ENCODE measurements at regions not wholly inside any gene's neighbourhood (a gene's known extent, or its start where the extent isn't known, plus 50 kb on each side); places are given as distances from the start of the nearest gene placed in this dataset.

GRCh38 chr4:94395562-94395961, 52.9 kb upstream of the HPGDS start:
- TF ChIP-seq EZH2 (IDR thresholded peaks at IDR 0.05; ENCODE audit: insufficient read depth, poor library complexity, severe bottlenecking) (no peak), EZH2phosphoT487 (IDR thresholded peaks at IDR 0.05; ENCODE audit: insufficient read depth, low read depth) (no peak)
- WGBS, 2 experiments (ENCODE audit: low coverage in 1 of 2, low lambda C conversion rate in 2 of 2, missing lambda C conversion rate in 2 of 2), result 22 to 30% methylated on average over 1 of the region's 1 CpG
- H3K9me3 ChIP-seq (ENCODE audit: low read depth), result no peaks in the 10 kb centered on the region
- no peak overlapping the region for H3K4me2 ChIP-seq (ENCODE audit: unreplicated experiment)
- peak; percentile 13 for DNase-seq
- H2AFZ ChIP-seq, result no peak overlapping the region
- 0 out of 2 replicates have a peak, but pooled peaks cover 6% of the 10 kb centered on the region for H3K27me3 ChIP-seq (replicated peaks; ENCODE audit: insufficient read depth)
- no peaks in the 10 kb centered on the region for H3F3A ChIP-seq (ENCODE audit: insufficient read depth)
- H3K9me2 ChIP-seq (ENCODE audit: insufficient read depth), result no peaks in the 10 kb centered on the region
- H3K27ac ChIP-seq, result no peak overlapping the region
- H3K4me1 ChIP-seq (ENCODE audit: insufficient read depth), result no peaks in the 10 kb centered on the region
- no peaks in the 10 kb centered on the region for H3K79me2 ChIP-seq (ENCODE audit: insufficient read depth)
- H3K4me3 ChIP-seq, result no peak overlapping the region
- in situ Hi-C loops (cut with MboI), result loop anchor here (25.0 kb wide), 1 partner anchor 583 kb away; no protein-coding TSS in a partner anchor
- no peak overlapping the region for H3K9ac ChIP-seq
- H4K20me1 ChIP-seq (ENCODE audit: insufficient read depth), result no peaks in the 10 kb centered on the region
- no peaks in the 10 kb centered on the region for H3K36me3 ChIP-seq (ENCODE audit: low read depth)

GRCh38 chr4:94396984-94397383, 54.3 kb upstream of the HPGDS start:
- no peaks in the 10 kb centered on the region for H3K9me2 ChIP-seq (ENCODE audit: insufficient read depth)
- no peaks in the 10 kb centered on the region for H4K20me1 ChIP-seq (ENCODE audit: insufficient read depth)
- 76 to 77% methylated on average over 2 of the region's 2 CpGs for WGBS, 2 experiments (ENCODE audit: low coverage in 1 of 2, low lambda C conversion rate in 2 of 2, missing lambda C conversion rate in 2 of 2)
- in situ Hi-C loops (cut with MboI), result loop anchor here (25.0 kb wide), 1 partner anchor 585 kb away; no protein-coding TSS in a partner anchor
- H3K27me3 ChIP-seq (replicated peaks; ENCODE audit: insufficient read depth), result 0 out of 2 replicates have a peak, but pooled peaks cover under 1% of the 10 kb centered on the region
- no peaks in the 10 kb centered on the region for H3F3A ChIP-seq (ENCODE audit: insufficient read depth)
- H3K36me3 ChIP-seq (ENCODE audit: low read depth), result no peaks in the 10 kb centered on the region
- no peak for DNase-seq
- no peak overlapping the region for H3K27ac ChIP-seq
- H3K4me2 ChIP-seq (ENCODE audit: unreplicated experiment), result no peak overlapping the region
- H2AFZ ChIP-seq, result no peak overlapping the region
- H3K9me3 ChIP-seq (ENCODE audit: low read depth), result no peaks in the 10 kb centered on the region
- no peaks in the 10 kb centered on the region for H3K79me2 ChIP-seq (ENCODE audit: insufficient read depth)
- H3K9ac ChIP-seq, result no peak overlapping the region
- H3K4me1 ChIP-seq (ENCODE audit: insufficient read depth), result no peaks in the 10 kb centered on the region
- no peak overlapping the region for H3K4me3 ChIP-seq
- TF ChIP-seq EZH2phosphoT487 (IDR thresholded peaks at IDR 0.05; ENCODE audit: insufficient read depth, low read depth), result no peak
- TF ChIP-seq EZH2 (IDR thresholded peaks at IDR 0.05; ENCODE audit: insufficient read depth, poor library complexity, severe bottlenecking), result no peak

GRCh38 chr4:94397635-94398034, 54.1 kb upstream of the PDLIM5 start:
- Histone ChIP-seq H3K36me3 (ENCODE audit: low read depth) (no peaks in the 10 kb centered on the region), H3K9me3 (ENCODE audit: low read depth) (no peaks in the 10 kb centered on the region), H3K4me2 (ENCODE audit: unreplicated experiment) (no peak overlapping the region), H3K27me3 (replicated peaks; ENCODE audit: insufficient read depth) (no peaks in the 10 kb centered on the region), H4K20me1 (ENCODE audit: insufficient read depth) (no peaks in the 10 kb centered on the region), H3K9ac (no peak overlapping the region), H3K4me1 (ENCODE audit: insufficient read depth) (no peaks in the 10 kb centered on the region), H3K4me3 (no peak overlapping the region), H3K9me2 (ENCODE audit: insufficient read depth) (no peaks in the 10 kb centered on the region), H3F3A (ENCODE audit: insufficient read depth) (no peaks in the 10 kb centered on the region), H2AFZ (no peak overlapping the region), H3K79me2 (ENCODE audit: insufficient read depth) (no peaks in the 10 kb centered on the region), H3K27ac (no peak overlapping the region)
- in situ Hi-C loops (cut with MboI), result loop anchor here (25.0 kb wide), 1 partner anchor 585 kb away; no protein-coding TSS in a partner anchor
- TF ChIP-seq EZH2phosphoT487 (IDR thresholded peaks at IDR 0.05; ENCODE audit: insufficient read depth, low read depth), result no peak
- no peak for TF ChIP-seq EZH2 (IDR thresholded peaks at IDR 0.05; ENCODE audit: insufficient read depth, poor library complexity, severe bottlenecking)
- DNase-seq, result no peak
- WGBS, 2 experiments (ENCODE audit: low coverage in 1 of 2, low lambda C conversion rate in 2 of 2, missing lambda C conversion rate in 2 of 2), result 83 to 94% methylated on average over 2 of the region's 2 CpGs

GRCh38 chr4:94399277-94399676, 52.5 kb upstream of the PDLIM5 start:
- no peaks in the 10 kb centered on the region for H3K4me1 ChIP-seq (ENCODE audit: insufficient read depth)
- H3K4me2 ChIP-seq (ENCODE audit: unreplicated experiment), result no peak overlapping the region
- no peak overlapping the region for H3K4me3 ChIP-seq
- H4K20me1 ChIP-seq (ENCODE audit: insufficient read depth), result no peaks in the 10 kb centered on the region
- in situ Hi-C loops (cut with MboI), result loop anchor here (25.0 kb wide), 1 partner anchor 587 kb away; no protein-coding TSS in a partner anchor
- H3K9ac ChIP-seq, result no peak overlapping the region
- no peaks in the 10 kb centered on the region for H3K79me2 ChIP-seq (ENCODE audit: insufficient read depth)
- H2AFZ ChIP-seq, result no peak overlapping the region
- DNase-seq, result no peak
- H3F3A ChIP-seq (ENCODE audit: insufficient read depth), result no peaks in the 10 kb centered on the region
- H3K9me2 ChIP-seq (ENCODE audit: insufficient read depth), result no peaks in the 10 kb centered on the region
- no peak for TF ChIP-seq EZH2phosphoT487 (IDR thresholded peaks at IDR 0.05; ENCODE audit: insufficient read depth, low read depth)
- TF ChIP-seq EZH2 (IDR thresholded peaks at IDR 0.05; ENCODE audit: insufficient read depth, poor library complexity, severe bottlenecking), result no peak
- no peaks in the 10 kb centered on the region for H3K27me3 ChIP-seq (replicated peaks; ENCODE audit: insufficient read depth)
- no peak overlapping the region for H3K27ac ChIP-seq
- H3K9me3 ChIP-seq (ENCODE audit: low read depth), result no peaks in the 10 kb centered on the region
- no peaks in the 10 kb centered on the region for H3K36me3 ChIP-seq (ENCODE audit: low read depth)
- 62 to 67% methylated on average over 2 of the region's 2 CpGs for WGBS, 2 experiments (ENCODE audit: low coverage in 1 of 2, low lambda C conversion rate in 2 of 2, missing lambda C conversion rate in 2 of 2)
